Thyroid gland (tissue), 4 donors: ENCODE measurements at regions not wholly inside any gene's neighbourhood (a gene's known extent, or its start where the extent isn't known, plus 50 kb on each side); places are given as distances from the start of the nearest gene placed in this dataset.
"Not testable (repeated sequence)": the region's sequence is repeated elsewhere in the genome, so short reads cannot be mapped to it uniquely, and the experiment has no call there.

ENCODE experiments used
- POLR2A ChIP-seq, 2 donors: fragments of 450-650 bp; IDR thresholded peaks; one replicate each; pipeline ENCODE4 v1.6.1; 2017; ENCODE audit warnings: antibody characterized with exemption in 2 of 2, mild to moderate bottlenecking in 2 of 2, moderate library complexity in 1 of 2
- TF ChIP-seq, protein P1 (sequence below), 6 experiments: fragments of 200-600 bp in 3 of 6; fragments of 450-650 bp in 3 of 6; sonication (generic) in 3 of 6; IDR thresholded peaks; one replicate each; pipeline ENCODE4 v1.5.1; 2016 to 2019; ENCODE audit warnings: antibody characterized with exemption in 6 of 6, mild to moderate bottlenecking in 2 of 6, inconsistent platforms in 1 of 6, moderate library complexity in 1 of 6

DNA sequence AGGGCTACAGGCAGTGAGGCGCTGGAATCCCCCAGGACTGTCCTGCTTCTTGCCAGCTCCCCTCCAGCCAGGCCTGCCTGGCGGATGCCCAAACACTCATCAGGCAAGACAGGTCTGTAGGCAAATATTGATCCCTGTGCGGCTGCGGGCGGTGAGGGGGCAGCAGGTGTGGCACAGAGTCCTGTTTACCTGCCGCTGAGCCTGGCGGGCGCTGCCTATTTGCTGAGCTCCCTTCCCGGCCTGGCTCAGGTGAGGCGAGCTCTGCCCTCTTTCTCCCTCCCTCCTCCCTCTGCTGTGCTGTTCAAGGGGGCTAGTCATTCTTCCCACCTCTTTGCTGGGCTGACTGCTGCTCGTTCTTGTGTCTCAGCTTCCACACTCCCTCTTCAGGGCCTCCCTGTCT is 71.5 kb downstream of the PROP1 start:
- TF ChIP-seq, protein P1, sequence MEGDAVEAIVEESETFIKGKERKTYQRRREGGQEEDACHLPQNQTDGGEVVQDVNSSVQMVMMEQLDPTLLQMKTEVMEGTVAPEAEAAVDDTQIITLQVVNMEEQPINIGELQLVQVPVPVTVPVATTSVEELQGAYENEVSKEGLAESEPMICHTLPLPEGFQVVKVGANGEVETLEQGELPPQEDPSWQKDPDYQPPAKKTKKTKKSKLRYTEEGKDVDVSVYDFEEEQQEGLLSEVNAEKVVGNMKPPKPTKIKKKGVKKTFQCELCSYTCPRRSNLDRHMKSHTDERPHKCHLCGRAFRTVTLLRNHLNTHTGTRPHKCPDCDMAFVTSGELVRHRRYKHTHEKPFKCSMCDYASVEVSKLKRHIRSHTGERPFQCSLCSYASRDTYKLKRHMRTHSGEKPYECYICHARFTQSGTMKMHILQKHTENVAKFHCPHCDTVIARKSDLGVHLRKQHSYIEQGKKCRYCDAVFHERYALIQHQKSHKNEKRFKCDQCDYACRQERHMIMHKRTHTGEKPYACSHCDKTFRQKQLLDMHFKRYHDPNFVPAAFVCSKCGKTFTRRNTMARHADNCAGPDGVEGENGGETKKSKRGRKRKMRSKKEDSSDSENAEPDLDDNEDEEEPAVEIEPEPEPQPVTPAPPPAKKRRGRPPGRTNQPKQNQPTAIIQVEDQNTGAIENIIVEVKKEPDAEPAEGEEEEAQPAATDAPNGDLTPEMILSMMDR (IDR thresholded peaks at IDR 0.05), result not testable (repeated sequence)
- TF ChIP-seq POLR2A (IDR thresholded peaks at IDR 0.05), result not testable (repeated sequence)
